PC-9 (cell line): ENCODE measurements at regions not wholly inside any gene's neighbourhood (a gene's known extent, or its start where the extent isn't known, plus 50 kb on each side); places are given as distances from the start of the nearest gene placed in this dataset.

Experiments used
- BruUV-seq: library from RNA; stranded (reverse); fragments of 400-500 nt; replicated peaks from 2 replicates; lab custom pipeline; 2021; lab: Mats Ljungman, UMichigan
- CTCF ChIA-PET: fragments of 300-600 bp; sonication (Branson Sonifier 250); formaldehyde crosslinking; loops from one replicate; lab custom pipeline; 2022; ENCODE audit warnings: antibody characterized with exemption; lab: Charles Lee
- POLR2A ChIA-PET: fragments of 300-600 bp; sonication (Branson Sonifier 250); formaldehyde crosslinking; loops from one replicate; lab custom pipeline; 2022; ENCODE audit warnings: antibody characterized with exemption; ENCODE audit not compliant: unreplicated experiment; lab: Charles Lee
- DNase-seq, 2 experiments: peaks; one replicate each; pipeline versions ENCODE4 v3.0.0 to v3.0.0-alpha.2; 2015 to 2022; ENCODE audit warnings: mixed read lengths in 1 of 2
- H2AFZ ChIP-seq: fragments of 200-600 bp; sonication (generic); 2 replicates; pipeline ENCODE4 v1.8.1; 2017; ENCODE audit warnings: antibody characterized with exemption
- H3F3A ChIP-seq: fragments of 200-600 bp; sonication (generic); 2 replicates; pipeline ENCODE4 v1.8.1; 2017; ENCODE audit warnings: antibody characterized with exemption, mild to moderate bottlenecking, low read depth; ENCODE audit not compliant: insufficient read depth
- H3K27ac ChIP-seq: fragments of 200-600 bp; sonication (generic); 2 replicates; pipeline ENCODE4 v1.6.1; 2016; ENCODE audit warnings: mixed run types
- H3K27me3 ChIP-seq: fragments of 200-600 bp; sonication (generic); 2 replicates; pipeline ENCODE4 v1.6.1; 2016; ENCODE audit warnings: low read depth, mixed run types; ENCODE audit not compliant: insufficient read depth
- H3K36me3 ChIP-seq: fragments of 200-600 bp; sonication (generic); 2 replicates; pipeline ENCODE4 v1.6.1; 2016; ENCODE audit warnings: low read depth, mixed run types
- H3K4me1 ChIP-seq: fragments of 200-600 bp; sonication (generic); replicated peaks from 2 replicates; pipeline ENCODE4 v1.6.1; 2016; ENCODE audit warnings: mixed run types; ENCODE audit not compliant: insufficient read depth
- H3K4me2 ChIP-seq: fragments of 200-600 bp; sonication (generic); 2 replicates; pipeline ENCODE4 v1.6.1; 2017; ENCODE audit warnings: mixed run types
- H3K4me3 ChIP-seq: fragments of 200-600 bp; sonication (generic); 2 replicates; pipeline ENCODE4 v1.6.1; 2016; ENCODE audit warnings: mixed run types
- H3K79me2 ChIP-seq: fragments of 200-600 bp; sonication (generic); 2 replicates; pipeline ENCODE4 v1.6.1; 2017; ENCODE audit warnings: low read depth, mixed run types
- H3K9me2 ChIP-seq: fragments of 200-600 bp; sonication (generic); 2 replicates; pipeline ENCODE4 v1.8.1; 2017; ENCODE audit warnings: mild to moderate bottlenecking; ENCODE audit not compliant: insufficient read depth
- H3K9me3 ChIP-seq: fragments of 200-600 bp; sonication (generic); 2 replicates; pipeline ENCODE4 v1.8.1; 2016; ENCODE audit warnings: low read depth; ENCODE audit not compliant: insufficient read depth
- H4K20me1 ChIP-seq: fragments of 200-600 bp; sonication (generic); 2 replicates; pipeline ENCODE4 v1.8.1; 2017; ENCODE audit not compliant: insufficient read depth
- CTCF ChIP-seq: fragments of 200-600 bp; sonication (generic); conservative IDR thresholded peaks from 2 replicates; pipeline ENCODE4 v1.6.1; 2017; ENCODE audit warnings: mixed run types, antibody characterized with exemption, mild to moderate bottlenecking, moderate library complexity
- EZH2 ChIP-seq: fragments of 200-600 bp; sonication (generic); IDR thresholded peaks from 2 replicates; pipeline ENCODE4 v1.8.0; 2017; ENCODE audit warnings: antibody characterized with exemption, low read depth
- intact Hi-C: fragments of 100-400 bp; cut with micrococcal nuclease; formaldehyde crosslinking; loops from one replicate; pipeline ENCODE4 v1.10.0; 2022; ENCODE audit not compliant: unreplicated experiment

- no peaks in the 10 kb centered on the region for H3F3A ChIP-seq
- CTCF ChIA-PET, result no interaction called here
- H3K9me3 ChIP-seq, result no peaks in the 10 kb centered on the region
- no peaks in the 10 kb centered on the region for H3K9me2 ChIP-seq
- no peak for TF ChIP-seq EZH2
- no peaks in the 10 kb centered on the region for H3K79me2 ChIP-seq
- intact Hi-C loops, result no loop called here
- H3K4me3 ChIP-seq, result no peak overlapping the region
- no peak overlapping the region for H2AFZ ChIP-seq
- no peaks in the 10 kb centered on the region for H3K27me3 ChIP-seq
- no peaks in the 10 kb centered on the region for H3K36me3 ChIP-seq
- DNase-seq, result no peak
- no peaks in the 10 kb centered on the region for H3K4me1 ChIP-seq
- POLR2A ChIA-PET, result no interaction called here
- no peak overlapping the region for H3K27ac ChIP-seq
- BruUV-seq, result no TSS peak
- no peaks in the 10 kb centered on the region for H4K20me1 ChIP-seq
- H3K4me2 ChIP-seq, result no peak overlapping the region
Observed at GRCh38 chr5:164203581-164204225, 698.3 kb downstream of the MAT2B start.

- Histone ChIP-seq H3F3A (no peaks in the 10 kb centered on the region), H3K4me3 (no peak overlapping the region), H3K4me2 (no peak overlapping the region), H3K27me3 (no peaks in the 10 kb centered on the region), H2AFZ (no peak overlapping the region), H3K27ac (no peak overlapping the region), H3K9me3 (no peaks in the 10 kb centered on the region), H3K79me2 (no peaks in the 10 kb centered on the region), H4K20me1 (no peaks in the 10 kb centered on the region), H3K36me3 (no peaks in the 10 kb centered on the region), H3K9me2 (no peaks in the 10 kb centered on the region), H3K4me1 (no peaks in the 10 kb centered on the region)
- intact Hi-C loops, result no loop called here
- CTCF ChIA-PET, result no interaction called here
- no TSS peak for BruUV-seq
- TF ChIP-seq EZH2 (no peak), CTCF (no peak)
- POLR2A ChIA-PET, result no interaction called here
- DNase-seq, result no peak
Observed at GRCh38 chr5:164204338-164204946, 699.0 kb downstream of the MAT2B start.

DNA sequence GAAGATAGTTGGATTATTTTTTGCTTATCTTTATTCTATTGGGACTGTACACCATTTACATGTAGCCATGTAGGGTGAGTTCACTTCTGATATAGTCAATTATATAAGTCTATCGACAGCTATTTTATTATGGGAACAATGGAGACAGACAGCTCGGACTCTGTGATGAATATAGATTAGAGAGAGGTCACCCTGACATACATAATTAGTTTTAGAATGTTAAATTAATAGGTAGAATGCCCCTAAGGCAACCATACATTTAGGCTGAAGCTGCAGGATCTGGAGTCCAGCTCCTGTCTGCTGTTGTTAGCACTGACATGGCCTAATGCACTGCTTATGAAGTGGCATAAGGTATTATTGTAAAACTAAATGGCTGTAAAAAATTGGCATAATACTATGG lies 700.8 kb downstream of the MAT2B start:
- Histone ChIP-seq H2AFZ (no peak overlapping the region), H3K4me1 (no peaks in the 10 kb centered on the region), H3F3A (no peaks in the 10 kb centered on the region), H3K9me2 (no peaks in the 10 kb centered on the region), H3K9me3 (no peaks in the 10 kb centered on the region), H4K20me1 (no peaks in the 10 kb centered on the region), H3K4me3 (no peak overlapping the region), H3K79me2 (no peaks in the 10 kb centered on the region), H3K27ac (no peak overlapping the region), H3K36me3 (no peaks in the 10 kb centered on the region), H3K4me2 (no peak overlapping the region), H3K27me3 (no peaks in the 10 kb centered on the region)
- no TSS peak for BruUV-seq
- ChIA-PET CTCF (no interaction called here), POLR2A (no interaction called here)
- no peak for DNase-seq
- intact Hi-C loops, result no loop called here
- no peak for TF ChIP-seq CTCF
- TF ChIP-seq EZH2, result no peak

DNA sequence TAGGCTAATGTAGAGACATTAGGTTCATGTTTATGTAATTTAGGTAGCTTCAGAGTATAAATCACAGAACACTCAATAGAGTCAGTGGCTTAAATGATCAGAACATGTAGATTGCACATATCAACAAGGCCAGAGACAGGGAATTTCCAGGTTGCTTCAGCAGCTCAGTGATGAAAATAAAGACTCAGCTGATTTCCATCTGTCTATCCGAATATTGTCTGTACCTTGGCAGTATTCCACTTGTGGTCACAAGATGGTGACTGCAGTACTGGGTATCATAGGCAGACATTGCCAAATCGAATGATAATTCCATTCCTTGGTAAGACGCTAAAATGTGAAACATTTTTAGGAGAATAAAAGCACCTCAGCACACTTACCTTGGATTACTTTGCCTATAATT lies 702.2 kb downstream of the MAT2B start:
- Histone ChIP-seq H3K4me3 (no peak overlapping the region), H3K9me3 (no peaks in the 10 kb centered on the region), H2AFZ (no peak overlapping the region), H3K79me2 (no peaks in the 10 kb centered on the region), H3K4me2 (no peak overlapping the region), H3F3A (no peaks in the 10 kb centered on the region), H3K27ac (no peak overlapping the region), H3K27me3 (no peaks in the 10 kb centered on the region), H4K20me1 (no peaks in the 10 kb centered on the region), H3K4me1 (no peaks in the 10 kb centered on the region), H3K36me3 (no peaks in the 10 kb centered on the region), H3K9me2 (no peaks in the 10 kb centered on the region)
- intact Hi-C loops, result no loop called here
- POLR2A ChIA-PET, result no interaction called here
- no TSS peak for BruUV-seq
- DNase-seq, result no peak
- CTCF ChIA-PET, result no interaction called here
- TF ChIP-seq EZH2 (no peak), CTCF (no peak)
